ENCODE measurements at regions not wholly inside any gene's neighbourhood (a gene's known extent, or its start where the extent isn't known, plus 50 kb on each side); places are given as distances from the start of the nearest gene placed in this dataset.
"Not testable (repeated sequence)": the region's sequence is repeated elsewhere in the genome, so short reads cannot be mapped to it uniquely, and the experiment has no call there.

DNA sequence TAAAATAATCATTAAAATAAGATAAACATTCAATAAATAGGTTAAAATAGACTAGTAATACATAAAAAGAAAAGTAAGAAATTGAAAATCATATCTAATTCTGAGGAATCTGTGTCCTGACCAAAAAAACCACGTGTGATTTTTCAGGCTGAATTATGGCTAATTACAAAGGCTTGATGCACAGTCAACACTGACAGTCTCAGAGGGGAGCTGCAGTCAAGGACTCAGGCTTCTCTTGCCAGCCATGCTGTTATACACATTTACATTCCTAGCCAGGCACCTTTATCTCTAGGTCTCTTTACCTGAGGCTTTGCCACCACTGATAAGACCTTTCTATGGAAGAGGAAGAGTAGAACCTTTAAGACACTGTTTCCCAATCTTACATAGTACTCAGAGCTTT, 1737.7 kb upstream of the PCDH10 start:
- no peak for DNase-seq

DNA sequence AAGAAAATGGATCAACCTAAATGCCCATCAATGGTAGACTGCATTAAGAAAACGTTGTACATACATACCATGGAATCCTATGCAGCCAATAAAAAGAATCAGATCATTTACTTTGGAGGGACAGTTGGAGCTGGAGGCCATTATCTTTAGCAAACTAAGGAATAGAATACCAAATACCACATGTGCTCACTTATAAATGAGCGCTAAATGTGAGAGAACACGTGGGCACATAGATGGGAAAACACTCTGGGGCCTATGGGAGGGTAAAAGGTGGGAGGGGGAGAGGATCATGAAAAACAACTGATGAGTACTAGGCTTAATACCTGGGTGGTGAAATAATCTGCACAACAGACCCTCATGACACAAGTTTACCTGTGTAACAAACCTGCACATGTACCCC, 1729.9 kb upstream of the PCDH10 start:
- DNase-seq = no peak

- no peak for DNase-seq
These were observed 1722.9 kb upstream of the PCDH10 start for GRCh38 chr4:131426023-131426758.

DNA sequence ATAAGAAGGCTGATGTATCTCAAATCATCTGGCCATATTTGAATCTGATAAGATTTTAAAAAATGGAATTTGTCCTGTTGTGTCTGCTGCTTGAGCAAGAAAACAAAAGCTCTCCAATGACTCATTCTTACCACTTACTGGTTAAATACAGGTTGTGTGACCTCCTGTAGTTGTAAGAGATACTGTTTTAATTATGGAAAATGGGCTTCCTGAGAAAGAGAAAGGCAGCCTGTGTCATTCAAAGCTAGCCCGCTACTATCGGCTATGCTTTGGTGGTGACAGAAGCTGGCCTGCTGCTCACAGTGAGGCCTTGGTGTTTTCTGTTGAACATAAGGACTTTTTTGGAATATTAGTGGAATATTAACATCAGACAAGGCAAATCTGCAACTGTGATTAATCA, 1722.1 kb upstream of the PCDH10 start:
- DNase-seq = no peak

DNA sequence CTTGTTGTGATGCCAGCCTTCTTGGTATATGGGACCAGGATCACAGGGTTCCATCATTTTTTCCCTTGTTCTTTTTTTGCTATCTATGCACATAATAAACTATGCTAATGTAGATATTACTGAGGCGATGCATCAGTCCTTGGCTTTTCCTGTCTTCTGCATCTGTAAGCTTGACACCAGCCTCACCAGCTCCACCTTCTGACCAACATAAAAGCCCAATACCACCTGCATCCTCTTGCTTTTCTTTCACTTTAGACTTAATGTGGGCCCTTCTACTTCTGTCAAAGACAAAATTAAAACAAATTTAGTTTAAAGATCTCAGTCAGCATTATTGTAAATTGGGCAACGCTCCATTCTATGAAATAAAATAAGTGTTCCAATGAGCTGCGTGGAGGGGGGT, 1718.8 kb upstream of the PCDH10 start:
- DNase-seq = no peak

DNA sequence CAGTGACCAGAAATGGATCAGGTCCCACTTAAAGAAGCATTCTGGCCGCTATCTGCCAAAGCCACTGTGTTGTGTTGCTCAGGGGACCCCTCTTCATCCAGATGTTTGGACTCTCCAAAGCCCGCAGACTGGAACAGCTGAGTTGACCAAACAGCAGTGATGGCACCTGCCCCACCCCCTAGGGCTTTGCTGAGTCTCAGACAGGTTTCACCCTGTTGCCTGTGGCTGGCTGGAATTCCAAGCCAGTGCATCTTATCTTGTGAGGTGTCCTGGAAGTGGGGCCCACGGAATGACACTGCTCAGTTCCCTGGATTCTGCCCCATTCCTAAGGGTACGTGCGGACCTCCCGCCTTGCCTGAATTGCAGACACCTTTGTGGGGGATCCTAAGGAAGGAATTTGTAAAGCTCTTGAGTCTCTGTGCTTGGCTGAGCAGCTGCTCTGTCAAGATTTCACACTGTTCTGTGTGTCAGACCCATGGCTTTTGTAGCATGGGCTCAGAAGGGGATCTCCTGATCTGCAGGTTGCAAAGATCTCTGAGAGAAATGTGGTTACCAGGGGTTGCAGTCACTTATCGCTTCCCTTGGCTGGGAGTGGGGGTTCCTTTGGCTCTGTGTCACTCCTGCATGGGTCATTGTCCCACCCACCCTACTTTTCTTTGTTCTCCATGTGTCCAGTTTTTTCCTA, 1707.9 kb upstream of the PCDH10 start:
- no peak for DNase-seq

- DNase-seq = no peak
These were observed 1701.2 kb upstream of the PCDH10 start for GRCh38 chr4:131447883-131448282.

DNA sequence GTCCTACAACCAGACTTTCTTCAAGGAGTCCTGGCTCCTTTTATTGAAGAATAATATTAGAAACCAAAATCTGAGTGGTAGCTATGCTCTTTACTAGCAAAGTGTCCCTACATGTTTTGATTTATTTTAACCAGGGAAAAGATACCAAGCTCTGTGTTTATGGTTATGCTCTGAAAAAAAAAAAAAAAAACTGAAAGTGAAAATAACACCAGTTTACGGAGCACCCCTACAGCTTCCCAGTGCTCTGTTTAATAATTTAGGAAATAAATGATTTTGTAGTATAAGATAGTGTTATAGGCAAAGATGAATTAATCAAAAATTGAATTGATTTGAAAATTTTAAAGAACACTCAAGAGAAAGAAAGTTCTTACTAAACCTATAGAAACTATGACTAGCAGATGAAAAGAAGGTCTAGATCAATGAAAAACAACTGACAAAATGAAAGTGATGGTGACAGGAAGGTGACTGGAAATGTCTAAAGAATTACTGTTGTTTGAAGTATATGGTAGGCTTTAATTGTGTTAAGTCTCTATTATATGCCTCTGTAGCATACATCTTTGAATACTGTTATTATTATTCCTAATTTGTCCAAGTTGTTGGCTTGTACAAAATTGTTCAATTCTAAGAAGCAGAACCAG, 1698.4 kb upstream of the PCDH10 start:
- DNase-seq = no peak

DNA sequence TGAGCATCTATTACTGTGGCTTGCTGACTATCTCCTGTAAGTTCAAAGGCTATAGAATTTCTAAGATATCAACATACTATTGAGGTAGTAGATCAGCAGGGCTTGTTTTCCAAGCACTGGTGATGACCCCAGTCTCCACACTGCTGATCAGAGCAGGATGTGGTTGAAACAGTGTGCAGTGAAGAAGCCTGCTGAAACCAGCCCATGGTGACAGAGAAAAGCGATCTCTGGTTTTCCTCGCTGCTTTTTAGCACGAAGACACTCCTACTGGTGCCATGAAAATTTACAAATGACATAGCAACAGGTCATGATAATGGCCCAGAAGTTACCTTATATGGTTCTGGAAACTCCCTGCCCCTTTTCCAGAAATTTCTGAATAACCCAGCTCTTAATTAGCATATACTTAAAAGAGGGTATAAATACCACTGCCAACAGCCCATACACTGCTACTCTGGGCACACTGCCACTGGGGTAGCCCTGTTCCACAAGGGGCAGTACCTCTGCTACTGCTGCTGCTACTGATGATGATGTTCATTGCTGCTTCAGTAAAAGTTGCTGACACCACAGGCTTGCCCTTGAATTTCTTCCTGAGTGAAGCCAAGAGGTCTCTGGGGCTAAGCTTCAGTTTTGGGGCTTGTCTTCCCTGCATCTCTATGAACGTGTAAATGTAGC, 1689.5 kb upstream of the PCDH10 start:
- no peak for DNase-seq

GRCh38 chr4:131470360-131470759, 1678.7 kb upstream of the PCDH10 start:
- no peak for DNase-seq

- no peak for DNase-seq
These were observed 1660.3 kb upstream of the PCDH10 start for GRCh38 chr4:131488772-131489171.

- DNase-seq = not testable (repeated sequence)
These were observed 1652.9 kb upstream of the PCDH10 start for GRCh38 chr4:131496211-131496610.

GRCh38 chr4:131499141-131499873, 1649.8 kb upstream of the PCDH10 start:
- no peak for DNase-seq

GRCh38 chr4:131509521-131509920, 1639.6 kb upstream of the PCDH10 start:
- no peak for DNase-seq

- DNase-seq = no peak
These were observed 1622.4 kb upstream of the PCDH10 start for GRCh38 chr4:131526686-131527085.

GRCh38 chr4:131531087-131531486, 1618.0 kb upstream of the PCDH10 start:
- DNase-seq = no peak

DNA sequence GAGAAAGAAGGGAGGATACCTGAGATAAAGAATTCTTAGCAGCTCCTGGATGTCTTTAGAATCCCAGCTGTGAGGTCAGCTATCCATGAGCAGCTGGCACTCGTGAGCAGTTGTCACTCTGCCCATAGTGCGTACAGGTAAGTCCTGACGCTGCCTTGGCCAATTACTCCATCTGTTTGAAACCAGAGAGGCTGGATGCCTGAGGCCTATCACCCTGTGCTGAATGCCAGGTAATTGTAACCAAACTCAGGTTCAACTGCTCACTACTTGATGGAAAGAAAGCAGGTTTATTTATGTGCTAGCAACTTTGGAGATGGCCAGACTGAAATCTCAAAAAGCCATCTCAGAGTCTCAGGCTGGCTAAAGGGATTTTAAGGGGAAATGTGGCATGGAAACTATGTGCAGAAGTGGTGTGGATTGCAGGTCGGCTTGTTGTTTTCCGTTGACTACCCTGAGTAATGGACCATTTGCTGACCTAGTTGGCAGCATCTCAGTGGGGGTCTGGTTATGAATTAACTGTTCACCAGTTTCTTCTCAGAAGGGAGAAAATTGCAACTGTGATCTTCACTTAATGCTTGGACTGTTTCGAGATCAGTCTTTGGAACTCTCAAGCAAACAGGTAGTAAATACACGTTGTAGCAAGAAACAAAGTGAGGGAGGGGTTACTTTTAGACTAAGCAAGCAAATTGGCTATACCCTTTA, 1614.0 kb upstream of the PCDH10 start:
- no peak for DNase-seq

DNA sequence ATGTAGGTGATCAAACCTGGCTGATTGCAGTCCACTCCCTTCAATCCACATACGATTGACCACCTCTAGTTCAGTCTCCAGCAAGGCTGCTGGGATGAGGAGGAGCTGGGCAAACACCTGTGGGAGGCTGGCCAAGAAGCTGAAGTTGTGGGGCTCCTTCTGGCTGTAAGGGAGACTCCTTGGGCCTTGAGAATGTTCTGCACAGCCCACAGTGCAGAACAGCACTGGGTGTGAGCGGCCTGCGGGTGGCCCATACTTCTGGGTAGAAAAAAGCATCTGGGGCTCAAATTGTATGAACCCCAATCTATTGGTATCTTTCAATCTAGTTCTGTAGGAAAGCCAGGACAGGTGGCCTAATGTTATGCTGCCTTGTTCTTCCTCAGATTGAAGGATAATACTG, 1608.8 kb upstream of the PCDH10 start:
- no peak for DNase-seq

GRCh38 chr4:131547506-131547981, 1601.5 kb upstream of the PCDH10 start:
- DNase-seq = no peak

GRCh38 chr4:131551306-131551705, 1597.8 kb upstream of the PCDH10 start:
- DNase-seq = no peak

DNA sequence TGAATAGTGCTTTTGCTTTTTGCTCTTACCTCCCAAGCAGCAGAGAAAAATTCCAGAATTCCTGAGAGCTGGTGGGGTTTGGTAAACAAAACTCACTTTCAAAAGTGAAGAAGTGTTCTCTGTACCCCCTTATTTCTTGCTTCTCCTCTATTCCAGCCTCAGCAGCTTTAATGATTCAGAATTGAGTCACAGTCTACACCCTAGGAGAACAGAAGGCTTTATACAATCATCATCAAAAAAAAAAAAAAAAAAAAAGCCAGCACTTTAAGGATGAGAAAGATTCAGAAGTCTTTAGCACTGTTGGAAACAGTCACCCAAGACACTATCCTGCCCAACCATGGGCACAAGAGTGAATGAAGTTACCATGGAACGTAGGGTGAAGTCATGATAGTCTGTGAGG, 1583.1 kb upstream of the PCDH10 start:
- no peak for DNase-seq

DNA sequence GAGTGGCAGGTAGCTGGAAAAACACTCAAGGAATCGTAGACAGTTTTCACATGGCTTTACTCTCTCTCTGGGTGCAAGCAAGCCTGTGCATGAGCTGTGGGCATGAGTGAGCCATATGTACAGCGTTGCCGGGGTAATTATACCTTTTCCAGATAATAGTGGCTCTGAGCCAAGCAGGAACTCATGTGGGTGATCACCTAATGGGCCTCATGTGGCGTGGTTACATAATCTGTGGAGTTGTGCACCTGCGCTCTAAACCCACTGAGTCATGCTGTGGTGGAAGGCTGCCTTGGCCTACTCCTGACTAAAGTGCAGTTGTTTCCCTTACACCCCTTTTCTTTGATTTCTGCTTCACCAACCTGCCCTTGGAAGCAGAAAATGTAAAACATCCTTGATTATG, 1564.5 kb upstream of the PCDH10 start:
- no peak for DNase-seq

Data from activated T-cell treated with anti-CD3 and anti-CD28 coated beads, Interleukin-2, amount 50 U/mL, for 1 hour (primary cell).